ENCODE measurements at regions not wholly inside any gene's neighbourhood (a gene's known extent, or its start where the extent isn't known, plus 50 kb on each side); places are given as distances from the start of the nearest gene placed in this dataset.

GRCh38 chr12:77218278-77218677 is 152.9 kb upstream of the E2F7 start:
- TF ChIP-seq SUZ12 (IDR thresholded peaks at IDR 0.05; ENCODE audit: extremely low read depth, insufficient read depth, insufficient read length) (no peak), YY1 (IDR thresholded peaks at IDR 0.05; ENCODE audit: insufficient read depth, insufficient read length) (no peak)

Measured in NT2/D1 (cell line).